SK-N-SH treated with all-trans-retinoic acid at 6 μM for 48 hours (cell line): ENCODE measurements at regions not wholly inside any gene's neighbourhood (a gene's known extent, or its start where the extent isn't known, plus 50 kb on each side); places are given as distances from the start of the nearest gene placed in this dataset.

Experiments used
- ATAC-seq: fragments of 200-7000 bp; cut with Tn5 transposase; 3 replicates; pipeline ENCODE4 v1.9.1; 2020; ENCODE audit warnings: mild to moderate bottlenecking, moderate library complexity
- ARNTL ChIP-seq: fragments of 450-650 bp; formaldehyde crosslinking; IDR thresholded peaks from 2 replicates; pipeline ENCODE4 v1.5.0; 2020; ENCODE audit warnings: low read depth, mild to moderate bottlenecking, moderate library complexity, borderline replicate concordance
- CSDC2 ChIP-seq: fragments of 250-450 bp; sonication (Bioruptor Pico); IDR thresholded peaks from 2 replicates; pipeline ENCODE4 v1.5.0; 2020; ENCODE audit warnings: mild to moderate bottlenecking, moderate library complexity
- GLIS3 ChIP-seq: fragments of 250-450 bp; sonication (Bioruptor Pico); IDR thresholded peaks from 2 replicates; pipeline ENCODE4 v1.5.0; 2020; ENCODE audit warnings: mild to moderate bottlenecking, moderate library complexity
- ISL1 ChIP-seq: fragments of 250-450 bp; sonication (Bioruptor Pico); IDR thresholded peaks from 2 replicates; pipeline ENCODE4 v2.1.2; 2022; ENCODE audit warnings: mild to moderate bottlenecking, moderate library complexity
- OSR1 ChIP-seq: fragments of 250-450 bp; sonication (Bioruptor Pico); IDR thresholded peaks from 2 replicates; pipeline ENCODE4 v1.8.0; 2022; ENCODE audit warnings: moderate library complexity, mild to moderate bottlenecking, inconsistent platforms
- RARB ChIP-seq: fragments of 250-450 bp; sonication (Bioruptor Pico); IDR thresholded peaks from 2 replicates; pipeline ENCODE4 v1.8.0; 2021; ENCODE audit warnings: mild to moderate bottlenecking, moderate library complexity
- SNAI2 ChIP-seq: fragments of 250-450 bp; sonication (Bioruptor Pico); IDR thresholded peaks from 2 replicates; pipeline ENCODE4 v1.5.0; 2020; ENCODE audit warnings: mild to moderate bottlenecking, moderate library complexity
- TOX ChIP-seq: fragments of 250-450 bp; sonication (Bioruptor Pico); IDR thresholded peaks from 2 replicates; pipeline ENCODE4 v1.8.0; 2021; ENCODE audit warnings: mild to moderate bottlenecking, moderate library complexity, borderline replicate concordance
- ZC3H10 ChIP-seq: fragments of 250-450 bp; sonication (Bioruptor Pico); IDR thresholded peaks from 2 replicates; pipeline ENCODE4 v1.5.1; 2021; ENCODE audit warnings: mild to moderate bottlenecking, moderate library complexity
- ZFP3 ChIP-seq: fragments of 250-450 bp; sonication (Bioruptor Pico); IDR thresholded peaks from 2 replicates; pipeline ENCODE4 v1.5.0; 2020; ENCODE audit warnings: mild to moderate bottlenecking, moderate library complexity
- ZFP30 ChIP-seq: fragments of 450-650 bp; formaldehyde crosslinking; IDR thresholded peaks from 2 replicates; pipeline ENCODE4 v1.5.0; 2022; ENCODE audit warnings: mild to moderate bottlenecking, moderate library complexity
- ZNF565 ChIP-seq: fragments of 450-650 bp; formaldehyde crosslinking; conservative IDR thresholded peaks from 2 replicates; pipeline ENCODE4 v1.5.0; 2020; ENCODE audit warnings: low read depth, mild to moderate bottlenecking, moderate library complexity
- ZNF8 ChIP-seq: fragments of 450-650 bp; formaldehyde crosslinking; IDR thresholded peaks from 2 replicates; pipeline ENCODE4 v1.5.0; 2020; ENCODE audit warnings: mild to moderate bottlenecking, moderate library complexity
- TF ChIP-seq, protein P1 (sequence below): fragments of 250-450 bp; sonication (Bioruptor Pico); IDR thresholded peaks from 2 replicates; pipeline ENCODE4 v1.8.0; 2020; ENCODE audit warnings: mild to moderate bottlenecking, moderate library complexity, borderline replicate concordance
- TF ChIP-seq, protein P2 (sequence below): fragments of 250-450 bp; sonication (Bioruptor Pico); IDR thresholded peaks from 2 replicates; pipeline ENCODE4 v1.5.1; 2021; ENCODE audit warnings: mild to moderate bottlenecking, moderate library complexity
- TF ChIP-seq, protein P3 (sequence below): fragments of 250-450 bp; sonication (Bioruptor Pico); IDR thresholded peaks from 2 replicates; pipeline ENCODE4 v1.5.1; 2020; ENCODE audit warnings: low read depth, mild to moderate bottlenecking, moderate library complexity

GRCh38 chr10:78736926-78737630 lies 331.7 kb upstream of the ZMIZ1 start:
- ATAC-seq = no peak

GRCh38 chr10:78737883-78738856 lies 330.6 kb upstream of the ZMIZ1 start:
- no peak for ATAC-seq
- TF ChIP-seq ZFP3 (CRISPR knock-in tag) (no peak), ARNTL (CRISPR knock-in tag) (no peak), OSR1 (CRISPR knock-in tag) (no peak), ZC3H10 (no peak), CSDC2 (CRISPR knock-in tag) (no peak), ZFP30 (no peak), ISL1 (no peak), ZNF565 (CRISPR knock-in tag) (no peak), ZNF8 (CRISPR knock-in tag) (no peak), TOX (CRISPR knock-in tag) (no peak), SNAI2 (CRISPR knock-in tag) (no peak), GLIS3 (no peak)
- TF ChIP-seq, protein P1, sequence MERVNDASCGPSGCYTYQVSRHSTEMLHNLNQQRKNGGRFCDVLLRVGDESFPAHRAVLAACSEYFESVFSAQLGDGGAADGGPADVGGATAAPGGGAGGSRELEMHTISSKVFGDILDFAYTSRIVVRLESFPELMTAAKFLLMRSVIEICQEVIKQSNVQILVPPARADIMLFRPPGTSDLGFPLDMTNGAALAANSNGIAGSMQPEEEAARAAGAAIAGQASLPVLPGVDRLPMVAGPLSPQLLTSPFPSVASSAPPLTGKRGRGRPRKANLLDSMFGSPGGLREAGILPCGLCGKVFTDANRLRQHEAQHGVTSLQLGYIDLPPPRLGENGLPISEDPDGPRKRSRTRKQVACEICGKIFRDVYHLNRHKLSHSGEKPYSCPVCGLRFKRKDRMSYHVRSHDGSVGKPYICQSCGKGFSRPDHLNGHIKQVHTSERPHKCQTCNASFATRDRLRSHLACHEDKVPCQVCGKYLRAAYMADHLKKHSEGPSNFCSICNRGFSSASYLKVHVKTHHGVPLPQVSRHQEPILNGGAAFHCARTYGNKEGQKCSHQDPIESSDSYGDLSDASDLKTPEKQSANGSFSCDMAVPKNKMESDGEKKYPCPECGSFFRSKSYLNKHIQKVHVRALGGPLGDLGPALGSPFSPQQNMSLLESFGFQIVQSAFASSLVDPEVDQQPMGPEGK (CRISPR knock-in tag) = no peak
- TF ChIP-seq, protein P2, sequence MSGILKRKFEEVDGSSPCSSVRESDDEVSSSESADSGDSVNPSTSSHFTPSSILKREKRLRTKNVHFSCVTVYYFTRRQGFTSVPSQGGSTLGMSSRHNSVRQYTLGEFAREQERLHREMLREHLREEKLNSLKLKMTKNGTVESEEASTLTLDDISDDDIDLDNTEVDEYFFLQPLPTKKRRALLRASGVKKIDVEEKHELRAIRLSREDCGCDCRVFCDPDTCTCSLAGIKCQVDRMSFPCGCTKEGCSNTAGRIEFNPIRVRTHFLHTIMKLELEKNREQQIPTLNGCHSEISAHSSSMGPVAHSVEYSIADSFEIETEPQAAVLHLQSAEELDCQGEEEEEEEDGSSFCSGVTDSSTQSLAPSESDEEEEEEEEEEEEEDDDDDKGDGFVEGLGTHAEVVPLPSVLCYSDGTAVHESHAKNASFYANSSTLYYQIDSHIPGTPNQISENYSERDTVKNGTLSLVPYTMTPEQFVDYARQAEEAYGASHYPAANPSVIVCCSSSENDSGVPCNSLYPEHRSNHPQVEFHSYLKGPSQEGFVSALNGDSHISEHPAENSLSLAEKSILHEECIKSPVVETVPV (CRISPR knock-in tag) = no peak
- TF ChIP-seq, protein P3, sequence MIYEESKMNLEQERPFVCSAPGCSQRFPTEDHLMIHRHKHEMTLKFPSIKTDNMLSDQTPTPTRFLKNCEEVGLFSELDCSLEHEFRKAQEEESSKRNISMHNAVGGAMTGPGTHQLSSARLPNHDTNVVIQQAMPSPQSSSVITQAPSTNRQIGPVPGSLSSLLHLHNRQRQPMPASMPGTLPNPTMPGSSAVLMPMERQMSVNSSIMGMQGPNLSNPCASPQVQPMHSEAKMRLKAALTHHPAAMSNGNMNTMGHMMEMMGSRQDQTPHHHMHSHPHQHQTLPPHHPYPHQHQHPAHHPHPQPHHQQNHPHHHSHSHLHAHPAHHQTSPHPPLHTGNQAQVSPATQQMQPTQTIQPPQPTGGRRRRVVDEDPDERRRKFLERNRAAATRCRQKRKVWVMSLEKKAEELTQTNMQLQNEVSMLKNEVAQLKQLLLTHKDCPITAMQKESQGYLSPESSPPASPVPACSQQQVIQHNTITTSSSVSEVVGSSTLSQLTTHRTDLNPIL (CRISPR knock-in tag) = no peak
- TF ChIP-seq, all 23 proteins: peak for 0

More at GRCh38 chr10:78736926-78737630, 331.7 kb upstream of the ZMIZ1 start:
- TF ChIP-seq SNAI2 (CRISPR knock-in tag) (no peak), TOX (CRISPR knock-in tag) (no peak), ZFP30 (no peak), ZNF8 (CRISPR knock-in tag) (no peak), RARB (CRISPR knock-in tag) (no peak), CSDC2 (CRISPR knock-in tag) (no peak), ZC3H10 (no peak)
- TF ChIP-seq, protein P2 (CRISPR knock-in tag) = no peak
- TF ChIP-seq, all 23 proteins: peak for 0

- no peak for ATAC-seq
- TF ChIP-seq RARB (CRISPR knock-in tag) = no peak
- TF ChIP-seq TOX (CRISPR knock-in tag) = no peak
- TF ChIP-seq, protein P1 (CRISPR knock-in tag) = no peak
Measured at GRCh38 chr10:78738861-78739260, 329.9 kb upstream of the ZMIZ1 start.
